SHP77 (cell line): ENCODE measurements at regions not wholly inside any gene's neighbourhood (a gene's known extent, or its start where the extent isn't known, plus 50 kb on each side); places are given as distances from the start of the nearest gene placed in this dataset.

Experiments
- DNase-seq, 2 experiments: peaks; one replicate each; lab custom pipeline; 2025; lab: John Stamatoyannopoulos, UW

DNA sequence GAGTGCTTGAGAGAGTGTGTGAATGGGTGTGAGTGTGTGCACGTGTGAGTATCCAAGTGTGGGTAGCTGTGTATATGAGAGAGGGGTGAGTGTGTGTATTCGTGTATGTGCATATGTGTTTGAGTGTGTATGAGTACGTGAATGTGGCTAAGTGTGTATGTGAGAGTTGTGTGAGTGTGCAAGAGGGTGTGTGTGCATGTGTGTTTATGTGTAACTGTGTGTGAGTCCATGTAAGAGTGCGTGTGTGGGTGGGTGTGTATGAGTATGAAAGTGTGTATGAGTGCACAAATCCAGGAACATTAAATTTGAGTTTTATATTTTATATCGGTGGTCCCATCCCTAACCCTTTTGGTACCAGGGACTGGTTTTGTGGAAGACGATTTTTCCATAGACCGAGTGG lies 156.4 kb downstream of the TENT4A start:
- no peak for DNase-seq

DNA sequence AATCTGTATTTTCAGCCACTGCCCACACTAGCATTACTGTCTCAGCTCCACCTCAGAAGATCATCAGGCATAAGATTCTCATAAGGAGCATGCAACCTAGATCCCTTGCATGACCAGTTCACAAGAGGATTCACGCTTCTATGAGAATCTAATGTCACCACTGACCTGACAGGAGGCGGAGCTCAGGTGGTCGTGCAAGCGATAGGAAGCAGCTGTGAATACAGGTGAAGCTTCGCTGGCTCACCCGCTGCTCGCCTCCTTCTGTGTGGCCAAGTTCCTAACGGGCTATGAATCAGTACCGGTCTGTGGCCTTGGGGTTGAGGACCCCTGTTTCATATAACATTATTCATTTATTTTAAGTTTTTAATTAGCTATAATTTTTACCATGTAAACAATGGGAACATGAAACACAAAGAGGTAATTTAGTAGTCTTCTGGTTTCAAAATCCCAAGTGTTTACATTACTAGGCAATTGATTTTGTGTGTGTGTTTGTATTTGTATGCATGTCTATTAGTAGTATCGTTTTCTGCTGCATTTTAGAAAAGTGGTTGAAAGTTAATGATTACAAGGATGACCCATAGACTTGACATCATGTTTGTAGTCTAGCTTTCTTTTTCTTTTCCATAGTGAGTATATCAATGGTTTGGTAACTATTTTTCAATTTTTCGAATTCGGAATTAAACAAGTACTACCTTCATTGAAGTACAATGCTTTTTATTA lies 159.4 kb downstream of the TENT4A start:
- DNase-seq: no peak

DNA sequence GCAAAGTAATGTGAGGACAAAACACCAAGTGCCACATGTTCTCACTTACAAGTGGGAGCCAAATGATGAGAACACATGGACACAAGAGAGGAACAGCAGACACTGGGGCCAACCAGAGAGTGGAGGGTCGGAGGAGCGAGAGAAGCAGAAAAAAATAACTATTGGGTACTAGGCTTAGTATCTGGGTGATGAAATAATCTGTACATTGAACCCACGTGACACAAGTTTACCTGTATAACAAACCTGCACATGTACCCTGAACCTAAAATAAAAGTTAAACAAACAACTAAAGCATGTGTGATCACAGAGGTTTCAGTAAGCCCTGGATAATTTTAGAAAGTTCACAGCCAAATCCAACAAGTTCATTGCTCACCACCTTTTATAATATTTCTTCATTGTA lies 160.1 kb downstream of the TENT4A start:
- DNase-seq: no peak

DNA sequence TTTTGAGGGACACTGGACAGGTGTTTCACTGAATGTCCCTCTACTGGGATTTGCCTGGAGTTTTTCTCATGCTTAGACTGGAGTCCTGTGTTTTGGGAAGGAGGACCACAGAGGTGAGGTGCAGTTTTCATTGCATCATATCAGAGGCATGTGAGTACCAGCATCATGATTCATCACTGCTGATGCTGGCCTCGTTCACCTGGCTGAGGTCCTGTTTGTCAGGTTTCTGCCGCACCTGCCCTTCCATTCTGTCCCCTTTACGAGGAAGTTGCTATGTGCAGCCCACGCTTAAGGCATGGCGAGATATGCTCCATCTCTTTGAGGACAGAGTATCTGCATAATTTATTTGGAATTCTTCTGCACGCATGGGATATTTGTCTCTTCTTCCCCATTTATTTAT lies 162.1 kb downstream of the TENT4A start:
- DNase-seq: no peak

GRCh38 chr5:6877986-6878828 lies 165.0 kb downstream of the TENT4A start:
- DNase-seq: no peak

GRCh38 chr5:6885581-6885980 lies 172.3 kb downstream of the TENT4A start:
- DNase-seq: no peak

DNA sequence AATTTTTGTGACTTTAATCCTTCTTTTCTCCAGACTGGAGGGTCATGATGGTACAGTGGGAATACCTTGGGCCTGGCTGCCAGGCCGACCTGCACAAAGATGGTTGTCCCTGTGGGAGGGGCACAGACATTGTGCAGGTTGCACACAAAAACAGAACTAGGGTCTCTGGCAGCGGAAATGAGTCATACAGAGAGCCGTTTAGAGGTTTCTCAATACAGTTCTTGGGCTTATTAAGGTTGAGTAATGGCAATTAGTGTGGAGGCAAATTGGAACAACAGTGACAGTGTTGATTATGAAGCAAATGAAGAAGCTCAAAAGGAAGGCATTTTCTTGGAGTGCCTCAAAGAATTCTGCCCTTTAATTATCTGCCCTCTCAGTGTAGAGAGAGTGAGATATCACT lies 173.6 kb downstream of the TENT4A start:
- DNase-seq: no peak

DNA sequence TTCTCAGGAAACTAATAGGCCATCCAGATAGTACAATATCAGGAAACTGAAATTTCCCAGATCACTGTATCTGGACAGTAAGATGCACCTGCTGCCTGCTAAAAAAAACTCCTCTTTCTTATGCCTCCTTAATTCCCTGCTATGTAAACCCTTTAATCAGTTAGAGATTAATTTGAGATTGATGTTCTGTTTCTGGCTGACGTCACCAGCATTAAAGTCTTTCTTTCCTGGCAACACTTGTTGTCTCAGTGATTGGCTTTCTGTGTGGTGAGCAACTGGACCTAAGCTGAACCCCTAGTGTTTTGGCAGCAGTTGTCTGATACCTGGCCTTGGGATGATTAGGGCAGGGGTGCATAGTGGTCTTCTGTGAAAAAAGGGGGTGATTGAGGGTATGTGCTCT lies 175.8 kb downstream of the TENT4A start:
- no peak for DNase-seq

DNA sequence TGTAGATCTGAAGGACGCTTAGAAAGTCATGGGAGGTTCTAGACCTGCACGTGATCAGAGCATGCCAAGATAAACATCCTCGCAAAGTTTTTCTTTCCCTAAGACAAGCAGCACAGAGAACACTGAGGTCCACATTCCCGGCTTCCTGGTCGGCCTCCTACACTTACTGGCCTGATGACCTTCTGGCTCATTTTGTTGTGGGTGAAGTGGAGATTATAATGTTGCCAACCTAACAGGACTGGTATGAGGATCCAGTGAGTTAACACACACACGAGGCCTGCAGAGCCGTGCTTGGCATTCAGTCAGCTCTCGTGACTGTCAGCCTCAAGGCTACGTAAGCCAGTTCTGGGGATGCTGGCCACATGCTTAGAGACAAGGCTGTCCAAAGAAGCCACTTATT lies 186.0 kb downstream of the TENT4A start:
- peak in 1 of 2 experiments; percentile 11 for DNase-seq

DNA sequence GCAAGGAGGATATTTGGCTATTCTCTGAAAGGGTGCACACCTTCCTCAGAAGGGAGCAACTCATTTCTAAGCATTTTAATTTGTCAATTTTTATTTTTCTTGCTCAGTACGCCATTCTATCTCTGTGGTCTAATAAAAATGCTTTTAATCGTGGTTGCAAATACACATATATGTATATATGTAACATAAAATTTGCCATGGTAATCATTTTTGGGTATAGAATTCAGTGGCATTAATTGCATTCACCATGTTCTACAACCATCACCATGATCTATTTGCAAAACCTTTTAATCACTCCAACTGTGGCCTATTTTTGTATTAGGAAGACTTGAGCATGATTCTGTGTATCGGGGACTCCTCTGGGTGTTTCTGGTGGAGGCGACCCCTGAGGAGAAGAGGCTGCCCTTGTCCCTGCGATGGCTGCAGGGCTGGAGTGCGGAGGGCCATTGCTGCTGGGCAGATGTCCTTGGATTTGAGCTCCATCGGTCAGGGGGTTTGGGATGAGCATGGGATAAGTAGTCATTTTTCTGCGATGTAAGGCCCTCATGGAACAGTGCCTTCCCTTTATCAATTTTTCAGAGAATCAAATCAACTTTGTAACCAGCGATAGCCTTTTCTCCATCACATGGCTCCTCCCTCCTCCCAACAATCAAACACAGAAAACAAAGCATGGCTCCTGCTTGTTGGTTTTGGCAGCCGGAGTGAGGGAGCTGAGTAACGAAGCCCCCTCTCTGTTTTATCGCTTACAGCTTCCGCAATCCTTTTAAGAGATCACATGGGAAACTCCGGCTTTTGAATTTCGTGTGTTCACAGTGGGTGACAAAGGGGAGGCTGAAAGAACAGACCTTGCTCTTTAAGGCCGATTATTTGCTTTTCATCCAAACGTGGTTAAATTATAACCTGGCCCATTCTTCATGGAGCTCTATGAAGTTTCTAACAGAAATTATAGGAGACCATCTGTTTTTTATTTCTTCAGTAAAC lies 187.3 kb downstream of the TENT4A start:
- DNase-seq: peak; percentile 41 to 45

DNA sequence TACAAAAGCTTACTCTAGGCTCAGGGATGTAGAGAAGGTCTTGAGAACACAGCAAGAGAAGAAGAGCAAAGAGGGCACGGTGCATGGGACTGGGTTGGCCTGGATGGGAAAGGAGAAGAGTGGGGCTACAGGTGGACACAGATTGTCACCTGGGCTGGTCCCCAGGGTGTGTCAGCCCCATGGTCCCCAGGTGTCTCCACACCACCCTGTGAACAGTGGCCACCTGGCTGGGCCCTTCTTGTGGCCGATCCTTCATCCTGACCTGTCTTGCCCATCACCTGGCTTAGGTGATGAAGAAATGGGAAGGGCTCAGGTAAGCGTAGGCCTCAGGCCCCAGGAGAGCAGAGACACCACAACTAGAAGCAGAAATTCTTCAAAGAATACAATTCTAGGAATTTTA lies 188.9 kb downstream of the TENT4A start:
- no peak for DNase-seq

DNA sequence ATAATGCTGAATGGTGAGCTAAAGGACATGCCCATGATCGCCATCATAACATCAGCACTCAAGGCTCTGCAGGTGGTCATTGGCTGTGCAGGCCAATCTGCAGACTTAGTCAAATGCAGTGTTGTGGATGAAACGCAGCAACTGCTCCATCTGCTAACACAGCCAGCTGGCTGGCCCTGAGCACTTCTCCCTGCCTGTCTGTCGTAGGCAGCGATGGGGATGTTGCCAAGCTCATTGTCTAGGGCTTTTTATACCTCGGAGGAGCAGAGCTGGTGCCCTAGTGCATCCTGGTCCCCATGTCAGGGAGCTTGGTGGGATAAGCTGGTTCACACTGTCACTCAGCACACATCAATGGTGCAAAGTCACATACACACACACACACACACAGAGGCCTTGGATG lies 189.4 kb downstream of the TENT4A start:
- DNase-seq: peak in 1 of 2 experiments; percentile 34

- DNase-seq: no peak
These were observed 190.7 kb downstream of the TENT4A start for GRCh38 chr5:6903934-6904333.

GRCh38 chr5:6904860-6905259 lies 191.6 kb downstream of the TENT4A start:
- DNase-seq: no peak

GRCh38 chr5:6905423-6905822 lies 192.2 kb downstream of the TENT4A start:
- DNase-seq: no peak

DNA sequence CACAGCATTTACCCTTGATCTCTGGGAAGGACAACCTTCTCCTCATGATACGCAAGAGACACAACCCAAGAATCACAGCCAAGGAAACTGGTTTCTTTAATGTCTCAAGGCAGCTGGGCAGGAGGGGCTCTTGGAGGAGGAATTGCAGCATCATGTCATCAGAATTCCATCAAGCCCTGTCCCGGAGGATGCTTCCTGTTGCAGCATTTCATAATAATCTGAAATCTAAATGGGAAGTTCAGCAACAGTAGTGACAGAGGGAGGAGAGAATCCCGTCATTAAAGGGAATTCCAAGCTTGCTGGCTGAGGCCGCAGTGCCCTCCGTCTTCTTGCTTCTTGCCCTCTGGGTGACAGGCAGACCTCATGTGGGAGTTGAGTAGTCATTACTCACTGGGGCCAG lies 192.7 kb downstream of the TENT4A start:
- DNase-seq: no peak

GRCh38 chr5:6907320-6907918 lies 194.2 kb downstream of the TENT4A start:
- DNase-seq: no peak

GRCh38 chr5:6909901-6910300 lies 196.7 kb downstream of the TENT4A start:
- DNase-seq: no peak

- no peak for DNase-seq
These were observed 197.7 kb downstream of the TENT4A start for GRCh38 chr5:6910950-6911349.

DNA sequence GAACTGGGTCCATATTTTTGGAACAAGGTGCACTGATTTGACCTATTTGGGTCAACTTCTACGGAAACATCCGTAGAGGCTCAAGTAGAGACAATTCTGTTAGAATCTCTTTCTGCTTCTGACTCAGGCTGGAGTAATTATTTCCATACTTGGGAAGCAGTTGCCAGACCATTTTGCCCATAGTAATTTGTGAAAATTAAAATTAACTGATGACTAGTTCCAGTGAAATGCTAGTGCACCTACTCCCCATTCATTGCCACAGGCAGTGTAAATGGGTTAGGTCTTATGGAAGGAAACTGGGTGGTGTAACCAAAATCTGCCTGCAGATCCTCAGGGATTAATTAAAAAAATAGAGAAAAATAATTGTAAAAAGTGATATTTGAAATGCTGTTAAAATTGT lies 201.1 kb downstream of the TENT4A start:
- DNase-seq: no peak

DNA sequence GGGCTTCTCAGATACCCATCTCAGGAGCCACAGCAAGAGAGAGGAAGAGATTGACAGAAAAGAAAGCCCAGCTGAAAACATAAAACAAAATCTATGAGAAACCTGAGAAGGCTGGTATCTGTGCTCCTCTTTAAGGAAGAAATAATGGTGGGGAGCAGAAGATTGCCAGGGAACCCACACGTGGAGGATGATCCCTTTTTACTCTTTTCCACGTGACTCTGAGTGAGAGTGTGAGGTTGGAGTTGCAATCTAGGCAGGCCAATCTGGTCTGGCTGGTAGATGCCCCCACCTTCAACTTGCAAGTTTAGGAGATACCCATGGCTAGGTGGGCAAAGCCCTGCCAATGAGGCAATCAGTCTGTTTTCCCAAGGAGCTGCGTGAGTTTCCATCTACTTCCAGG lies 202.3 kb downstream of the TENT4A start:
- no peak for DNase-seq

GRCh38 chr5:6918255-6918654 lies 205.0 kb downstream of the TENT4A start:
- DNase-seq: no peak
